ENCODE measurements at regions not wholly inside any gene's neighbourhood (a gene's known extent, or its start where the extent isn't known, plus 50 kb on each side); places are given as distances from the start of the nearest gene placed in this dataset.

DNA sequence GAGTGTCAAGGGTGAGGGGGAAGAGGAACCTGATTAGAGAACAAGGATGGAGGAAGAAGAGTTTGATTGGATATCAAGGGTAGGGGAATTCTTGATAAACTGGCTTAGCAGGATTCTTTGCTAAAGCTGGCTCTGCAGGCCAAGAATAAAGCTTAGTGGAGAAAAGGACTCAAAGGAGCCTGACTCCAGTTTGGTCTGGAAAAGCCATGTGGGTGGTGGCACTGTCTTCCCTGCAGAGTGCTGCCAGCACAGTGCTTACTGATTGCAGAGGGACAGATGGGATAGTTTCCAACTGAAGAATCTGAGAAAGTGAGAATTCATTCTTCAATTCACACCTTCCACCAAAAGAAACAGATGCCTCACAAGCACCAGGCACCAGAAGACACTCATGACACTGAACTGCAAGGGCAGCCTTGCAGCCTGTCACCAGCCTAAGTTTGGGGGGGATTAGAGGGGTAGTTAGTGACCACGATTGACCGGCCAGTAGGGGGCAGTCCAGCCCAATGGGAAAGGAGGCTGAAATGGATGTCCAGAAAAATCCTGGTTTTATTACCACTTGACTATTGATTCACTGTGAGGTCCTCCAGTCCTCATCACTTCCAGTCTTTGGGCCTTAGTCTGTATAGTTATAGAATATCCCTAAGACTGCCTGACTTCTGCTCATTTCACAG, 334.5 kb downstream of the SMAD2 start:
- no peak for DNase-seq (ENCODE audit: low read depth in 2 of 2)

DNA sequence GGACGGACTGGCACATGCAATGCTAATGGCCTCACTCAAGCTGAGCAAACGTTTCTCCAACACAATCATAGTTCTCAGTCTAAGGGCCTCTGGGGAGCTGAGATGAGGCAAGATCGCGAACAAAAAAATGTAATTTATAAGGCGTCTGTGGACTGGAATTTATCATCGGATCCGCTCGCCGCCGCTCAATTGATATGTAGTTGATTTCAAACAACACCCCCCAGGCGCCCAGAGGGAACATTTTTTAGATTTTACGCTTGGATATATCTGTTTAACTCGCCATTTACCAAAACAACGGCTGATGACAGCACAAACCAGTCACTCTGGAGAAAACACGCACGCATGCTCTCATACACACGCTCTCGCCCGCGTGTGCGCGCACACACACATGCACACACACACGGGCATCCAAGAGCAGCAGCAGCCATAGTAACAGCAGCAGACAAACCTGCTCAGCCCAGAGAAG, 335.8 kb downstream of the SMAD2 start:
- DNase-seq (ENCODE audit: low read depth in 2 of 2), result no peak

DNA sequence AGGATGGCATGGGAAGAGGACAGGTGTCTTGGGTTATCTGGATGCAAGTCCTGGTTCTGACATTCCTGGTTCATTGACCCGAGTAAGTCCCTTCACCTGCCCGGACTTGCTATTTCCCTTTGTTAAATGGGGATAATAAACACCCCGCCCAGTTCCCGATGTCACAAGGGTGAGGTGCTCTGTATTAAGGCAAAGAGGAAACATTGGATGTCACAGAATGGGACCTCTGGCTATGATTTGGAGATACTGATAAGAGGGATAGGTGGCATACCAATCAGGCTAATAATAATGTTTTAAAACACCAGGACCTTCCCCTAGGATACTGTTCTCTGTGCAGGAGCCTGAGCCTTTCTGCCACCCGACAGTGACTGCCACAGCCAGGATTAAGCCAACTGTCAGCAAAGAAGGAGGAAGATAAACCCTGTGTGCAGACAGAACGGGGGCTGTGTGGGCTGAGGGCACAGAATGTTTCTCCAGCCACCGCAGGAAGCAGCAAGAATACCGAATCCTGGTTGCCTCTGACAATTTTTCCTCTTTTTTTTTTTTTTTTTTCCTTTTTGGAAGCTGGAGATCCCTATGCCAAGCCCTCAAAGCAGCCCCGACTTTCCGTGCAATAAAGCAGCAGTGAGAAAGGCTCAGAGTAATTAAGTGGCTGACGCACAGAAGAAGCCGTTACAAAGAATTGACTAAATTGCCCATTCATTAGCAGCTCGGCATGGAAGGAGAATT, 336.6 kb downstream of the SMAD2 start:
- no peak for DNase-seq (ENCODE audit: low read depth in 2 of 2)

DNA sequence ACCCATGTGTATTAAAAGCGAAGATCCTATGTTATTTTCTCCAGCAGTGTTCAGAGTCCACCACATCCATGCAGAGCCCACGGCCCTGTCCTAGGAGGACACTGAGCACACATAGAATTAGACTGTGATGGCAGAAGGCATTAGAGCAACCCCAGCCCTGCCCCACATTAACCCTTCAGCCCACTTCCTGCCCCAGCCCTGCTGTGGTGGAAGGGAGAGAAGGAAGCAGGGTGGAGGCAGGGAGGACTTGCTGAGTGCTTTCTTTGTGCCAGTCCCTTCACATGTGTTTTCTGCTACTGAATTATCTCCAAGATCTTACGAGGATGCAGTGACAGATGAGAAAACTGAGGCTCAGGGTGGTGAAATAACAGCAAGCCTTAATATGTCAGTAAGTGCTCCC, 339.0 kb downstream of the SMAD2 start:
- no peak for DNase-seq (ENCODE audit: low read depth in 2 of 2)

DNA sequence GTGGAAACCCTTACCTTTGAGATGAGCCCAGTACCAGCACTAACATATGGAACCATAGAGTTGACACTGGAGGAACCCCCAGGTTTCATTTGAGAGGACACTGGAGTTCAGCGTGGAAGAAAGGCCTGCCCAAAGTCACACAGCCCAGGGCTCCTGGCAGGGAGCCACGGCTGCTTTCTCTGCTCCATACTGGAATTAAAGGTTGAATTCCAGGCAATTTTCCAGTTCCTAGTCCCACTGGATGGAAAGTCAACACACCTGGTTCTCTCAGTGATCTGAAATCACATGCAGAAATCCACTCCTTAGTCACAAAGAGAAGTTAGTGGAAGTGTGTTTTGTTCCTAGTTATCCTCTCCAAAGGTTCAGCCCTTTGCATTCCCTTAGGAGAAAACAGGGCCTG, 336.1 kb upstream of the SKOR2 start:
- DNase-seq (ENCODE audit: low read depth in 2 of 2), result no peak

DNA sequence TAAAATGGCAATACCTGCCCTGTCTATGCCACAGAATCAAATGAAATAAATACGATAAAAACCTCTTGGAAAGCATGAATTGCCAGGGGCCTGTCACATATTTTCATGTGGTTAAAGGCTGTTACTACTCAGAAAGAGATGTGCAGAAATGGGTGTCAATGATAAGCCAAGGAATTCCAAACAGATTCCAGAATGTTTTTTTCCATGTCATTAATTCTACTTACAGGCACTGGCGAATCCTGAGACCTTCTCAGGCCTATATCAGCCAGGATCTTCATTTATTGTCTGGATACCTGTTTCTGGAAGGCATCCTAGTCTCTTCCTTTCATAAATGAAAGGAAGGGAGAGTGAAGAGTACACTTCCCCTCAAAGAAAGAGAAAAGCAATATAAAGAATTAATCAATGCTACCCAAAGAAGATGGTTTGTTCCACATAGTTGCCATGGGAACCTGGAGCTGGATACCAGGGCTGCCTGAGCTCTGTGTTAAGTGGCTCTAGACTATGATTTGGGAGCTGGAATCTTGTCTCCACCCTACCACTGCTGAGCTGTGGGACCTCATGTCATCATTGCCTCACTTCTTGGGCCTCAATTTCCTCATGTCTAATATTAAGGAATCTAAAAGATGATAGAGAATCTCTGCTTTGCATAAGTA, 335.1 kb upstream of the SKOR2 start:
- DNase-seq (ENCODE audit: low read depth in 2 of 2), result no peak

DNA sequence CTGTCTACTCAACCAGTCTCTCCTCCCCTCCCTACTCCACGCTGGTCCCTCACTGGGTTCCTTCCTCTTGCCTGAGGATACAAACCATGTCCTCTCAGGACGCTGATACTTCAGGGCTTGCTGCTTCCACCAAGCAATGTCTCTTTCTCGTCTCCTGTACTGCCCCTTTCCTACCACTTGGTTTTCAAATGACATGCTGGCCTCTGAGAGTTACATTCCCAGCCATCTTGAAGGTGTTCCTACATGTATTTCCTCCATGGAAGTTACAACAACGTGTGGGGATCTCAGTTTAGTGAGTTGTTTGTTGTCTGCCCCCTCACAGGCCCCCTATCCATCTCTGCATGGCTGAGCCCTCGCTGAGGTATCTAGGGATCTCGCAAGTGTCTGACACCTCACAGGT, 334.5 kb upstream of the SKOR2 start:
- no peak for DNase-seq (ENCODE audit: low read depth in 2 of 2)

DNA sequence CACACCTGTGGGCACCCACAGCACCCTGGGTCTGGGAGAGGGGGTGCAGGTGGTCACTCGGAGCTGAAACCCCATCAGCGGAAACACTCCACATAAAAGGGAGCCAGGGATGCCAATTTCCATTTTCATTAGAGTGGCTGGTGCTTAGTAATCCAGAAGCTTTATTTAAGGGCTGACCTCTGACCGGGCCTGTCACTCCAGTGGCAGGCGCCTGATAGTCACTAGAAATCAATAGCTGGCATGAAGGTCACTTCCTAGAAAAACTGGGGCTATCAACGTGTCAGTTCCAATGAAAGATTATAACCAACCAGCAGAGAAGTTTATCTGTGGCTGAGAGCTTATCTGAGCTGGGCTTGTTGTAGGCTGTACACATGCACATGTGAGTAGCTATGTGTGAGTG, 333.7 kb upstream of the SKOR2 start:
- DNase-seq (ENCODE audit: low read depth in 2 of 2), result no peak

DNA sequence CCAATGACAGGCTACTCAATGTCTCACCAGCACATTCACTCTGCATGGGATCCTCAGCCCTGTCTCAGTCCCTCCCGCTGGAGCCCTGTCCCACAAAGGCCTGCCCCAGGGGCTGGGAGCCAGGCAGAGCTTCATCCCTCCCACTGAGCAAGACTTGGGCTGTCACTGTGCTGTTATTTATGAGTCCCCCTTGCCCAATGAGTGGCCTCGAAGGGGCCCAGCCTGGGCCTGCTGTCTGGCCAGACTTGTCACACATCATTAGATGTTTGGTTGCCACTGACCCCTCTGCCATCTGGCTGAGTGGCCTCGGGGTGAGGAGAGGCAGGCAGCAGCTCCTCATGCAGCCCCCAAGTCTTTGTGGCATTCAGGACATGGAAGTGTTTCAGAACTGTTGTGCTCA, 330.6 kb upstream of the SKOR2 start:
- no peak for DNase-seq (ENCODE audit: low read depth in 2 of 2)

DNA sequence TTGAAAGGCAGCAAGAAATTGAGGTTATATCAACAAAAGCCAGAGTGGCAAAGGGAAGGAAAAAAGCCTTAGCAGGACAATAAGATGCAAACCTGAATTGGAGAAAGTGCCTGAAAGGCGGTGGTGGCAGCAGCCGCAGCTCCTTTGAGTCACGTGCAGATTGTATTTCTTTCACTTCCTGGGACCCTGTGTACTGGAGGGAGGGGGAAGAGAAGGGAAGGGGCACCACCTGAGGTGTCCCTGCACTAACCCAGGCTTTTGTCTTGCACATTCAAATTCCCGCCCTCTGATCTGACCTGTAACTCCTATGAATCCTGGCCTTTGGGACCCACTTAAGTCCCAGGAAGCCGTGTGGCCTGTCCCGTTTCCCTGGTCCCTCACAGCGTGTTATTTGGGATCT, 326.1 kb upstream of the SKOR2 start:
- no peak for DNase-seq (ENCODE audit: low read depth in 2 of 2)

DNA sequence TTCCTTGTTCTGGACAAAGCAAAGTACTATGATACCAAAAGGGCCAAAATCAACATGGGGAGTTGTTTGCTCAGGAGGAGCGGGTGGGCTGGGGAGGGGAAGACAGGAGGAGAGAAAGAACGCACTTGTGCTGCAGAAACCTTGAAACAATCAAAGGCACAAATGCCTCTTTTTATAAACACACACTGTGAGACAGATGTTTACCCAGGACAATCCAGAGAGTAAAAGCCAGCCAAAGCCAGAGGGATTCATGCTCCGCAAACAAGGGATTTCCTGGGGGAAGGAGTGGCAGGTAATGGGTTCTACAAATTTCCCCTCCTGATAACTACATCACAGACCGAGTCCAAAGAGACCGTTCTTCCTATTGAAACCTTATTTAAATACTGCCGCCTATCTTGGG, 323.5 kb upstream of the SKOR2 start:
- DNase-seq (ENCODE audit: low read depth in 2 of 2), result no peak

DNA sequence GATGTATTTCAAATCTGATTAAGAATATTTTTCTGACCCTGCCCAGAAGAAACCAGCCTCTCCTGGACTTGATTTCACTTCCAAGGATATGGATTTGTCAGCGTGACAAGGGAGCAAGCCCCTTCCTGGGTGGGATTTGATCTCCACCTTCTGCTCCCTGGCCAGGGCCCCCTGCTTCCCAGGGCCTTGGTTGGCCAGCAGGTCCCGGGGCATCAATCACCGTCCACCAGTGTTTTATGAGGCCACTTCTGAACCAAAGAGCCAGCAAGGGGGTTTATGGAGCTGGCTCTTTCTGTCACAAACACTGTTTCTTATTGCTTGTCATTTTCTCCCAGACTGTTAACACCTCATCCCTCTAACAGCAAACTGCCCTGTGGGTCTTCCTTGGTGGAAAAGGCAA, 320.5 kb upstream of the SKOR2 start:
- no peak for DNase-seq (ENCODE audit: low read depth in 2 of 2)

DNA sequence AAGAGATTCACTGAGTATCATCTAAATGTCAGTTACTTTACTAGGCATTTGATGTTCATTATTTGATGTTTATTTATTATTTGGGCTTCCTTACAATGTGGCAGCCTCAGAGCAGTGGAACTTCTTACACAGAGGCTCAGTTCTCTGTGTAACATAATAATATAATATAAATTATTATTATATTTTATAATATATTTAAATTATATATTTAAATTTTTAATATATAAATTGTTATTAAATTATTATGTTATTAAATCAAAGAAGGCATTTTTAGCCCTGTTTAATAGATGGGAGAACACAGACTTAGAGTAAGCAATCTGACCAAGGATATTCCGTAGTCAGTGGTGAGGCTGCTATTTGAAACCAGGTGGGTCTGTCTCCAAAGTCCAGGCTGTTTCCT, 315.3 kb upstream of the SKOR2 start:
- no peak for DNase-seq (ENCODE audit: low read depth in 2 of 2)

DNA sequence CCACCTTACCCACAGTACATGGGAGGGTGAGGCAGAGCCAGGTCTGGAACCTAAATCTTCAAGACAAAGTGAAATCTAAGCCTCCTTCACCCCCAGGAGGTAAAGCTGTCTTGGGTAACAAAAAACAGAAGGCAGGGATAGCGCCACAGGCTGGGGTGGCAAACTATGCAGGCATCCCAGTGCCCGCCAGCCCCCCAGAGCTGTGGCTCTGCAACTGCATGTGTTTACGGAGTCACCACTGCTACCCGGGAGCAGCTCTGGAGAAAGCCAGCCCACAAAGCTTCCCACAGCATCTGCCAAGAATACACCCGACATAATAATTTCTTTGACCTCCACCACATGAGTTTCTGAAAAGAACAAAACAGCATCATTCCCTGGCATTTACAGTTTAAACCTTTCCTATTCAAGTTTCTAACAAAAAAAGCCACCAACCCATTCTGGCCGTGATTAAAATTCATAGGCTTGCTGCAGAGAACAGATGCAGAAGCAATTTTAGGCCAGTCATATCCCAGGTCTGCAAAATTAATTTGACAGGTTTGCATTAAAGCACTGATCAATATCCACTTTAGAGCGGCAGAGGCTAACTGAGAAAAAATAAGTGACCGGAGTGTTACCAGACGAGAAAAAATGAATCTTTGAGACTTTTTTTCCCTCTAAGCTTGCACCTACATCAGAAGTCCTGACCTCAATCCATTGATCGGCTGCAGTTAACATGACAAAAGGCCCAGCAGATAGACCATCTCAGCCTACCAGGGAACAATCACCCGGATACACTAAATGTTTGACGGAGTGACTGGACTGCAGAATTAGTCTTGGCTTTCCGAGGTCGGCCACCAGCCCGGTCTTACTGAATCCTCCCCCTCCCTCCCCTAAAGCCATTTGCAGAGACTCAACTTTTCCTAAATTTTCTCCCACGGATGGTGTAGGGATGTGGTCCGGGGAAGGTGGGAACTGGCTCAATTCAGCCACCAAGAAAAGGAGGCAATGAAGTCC, 309.6 kb upstream of the SKOR2 start:
- no peak for DNase-seq (ENCODE audit: low read depth in 2 of 2)

DNA sequence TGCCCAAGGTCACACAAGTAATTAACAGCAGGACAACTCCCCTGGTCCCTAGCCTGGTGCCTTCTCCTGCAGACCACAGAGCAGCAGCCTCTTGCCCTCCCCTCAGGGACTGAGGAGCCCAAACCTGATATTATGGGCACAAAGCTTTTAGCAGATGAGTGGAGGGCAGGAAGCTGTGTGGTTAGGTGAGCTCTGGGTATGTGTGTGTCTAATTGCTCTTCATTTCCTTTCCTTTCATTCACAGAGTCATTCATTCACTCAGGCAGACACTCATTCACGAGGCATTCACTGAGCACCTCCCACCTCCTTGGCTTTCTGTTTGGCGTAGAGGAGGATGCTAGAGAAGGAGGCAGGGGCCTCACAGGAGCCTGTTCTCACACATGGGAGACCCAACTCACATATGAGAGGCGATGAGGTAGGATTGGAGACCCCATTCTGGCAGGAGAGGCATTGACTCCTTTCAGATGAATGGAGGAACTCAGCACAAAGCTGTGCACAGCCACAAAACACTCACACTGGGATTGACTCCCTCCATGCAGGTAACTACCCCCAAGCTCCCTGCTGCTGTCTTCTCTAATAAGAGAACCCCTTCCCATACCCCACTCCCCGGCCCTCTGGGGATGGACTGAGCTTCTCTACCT, 306.8 kb upstream of the SKOR2 start:
- no peak for DNase-seq (ENCODE audit: low read depth in 2 of 2)

DNA sequence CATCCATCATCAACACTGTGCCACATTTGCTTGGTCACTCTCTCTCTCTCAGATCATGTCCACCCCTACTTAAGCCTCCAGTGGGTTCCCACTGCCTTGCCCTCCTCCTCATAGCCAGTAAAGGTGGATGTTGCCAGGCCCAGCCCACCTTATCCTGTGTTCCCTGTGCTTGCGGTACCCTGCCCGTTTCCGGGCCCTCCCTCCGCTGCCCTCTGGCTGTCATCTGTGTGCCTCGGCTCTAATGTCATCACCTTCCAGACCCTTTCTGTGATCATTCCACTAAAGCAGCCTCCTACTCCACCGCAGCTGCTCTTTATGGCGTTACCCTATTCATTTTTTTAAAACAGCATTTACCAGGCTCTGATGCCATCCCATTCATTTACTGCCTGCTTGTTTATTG, 305.7 kb upstream of the SKOR2 start:
- DNase-seq (ENCODE audit: low read depth in 2 of 2), result no peak

DNA sequence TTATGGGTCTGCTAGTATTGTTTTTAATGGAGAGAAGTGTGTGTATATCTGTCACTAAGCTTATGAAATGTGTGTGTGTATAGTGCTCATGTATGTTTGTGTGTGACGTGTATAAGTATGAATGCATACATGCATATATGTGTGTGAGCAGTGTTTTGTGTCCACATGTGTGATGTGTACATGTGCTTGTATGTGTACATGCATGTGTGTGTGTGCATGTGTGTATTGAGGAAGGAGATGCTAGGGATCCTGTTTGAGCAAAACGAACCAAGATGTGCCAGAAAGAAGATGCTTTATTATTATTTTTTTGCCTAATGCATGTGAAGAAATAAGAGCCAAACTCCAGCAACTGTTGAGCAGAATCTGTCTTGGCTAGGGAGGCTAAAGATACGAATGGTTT, 301.3 kb upstream of the SKOR2 start:
- DNase-seq (ENCODE audit: low read depth in 2 of 2), result no peak

DNA sequence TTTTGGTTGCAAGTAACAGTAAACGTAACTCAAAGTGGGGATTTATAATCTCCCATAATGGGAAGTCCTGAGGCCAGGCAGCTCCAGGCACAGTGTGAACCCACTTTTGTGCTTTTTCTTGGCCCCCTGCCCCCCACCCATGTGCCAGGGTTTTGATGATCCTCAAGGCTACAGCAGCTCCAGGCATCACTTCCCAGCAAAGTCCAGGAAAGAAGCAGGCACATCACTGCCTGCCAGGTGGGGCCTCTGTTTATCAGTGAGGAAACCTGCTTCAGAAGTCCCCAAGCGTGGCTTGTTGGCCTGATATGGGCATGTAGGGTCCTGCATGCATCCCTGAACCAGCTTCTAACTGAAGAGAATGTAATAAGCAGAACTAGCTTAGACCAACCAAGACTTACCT, 299.2 kb upstream of the SKOR2 start:
- no peak for DNase-seq (ENCODE audit: low read depth in 2 of 2)

DNA sequence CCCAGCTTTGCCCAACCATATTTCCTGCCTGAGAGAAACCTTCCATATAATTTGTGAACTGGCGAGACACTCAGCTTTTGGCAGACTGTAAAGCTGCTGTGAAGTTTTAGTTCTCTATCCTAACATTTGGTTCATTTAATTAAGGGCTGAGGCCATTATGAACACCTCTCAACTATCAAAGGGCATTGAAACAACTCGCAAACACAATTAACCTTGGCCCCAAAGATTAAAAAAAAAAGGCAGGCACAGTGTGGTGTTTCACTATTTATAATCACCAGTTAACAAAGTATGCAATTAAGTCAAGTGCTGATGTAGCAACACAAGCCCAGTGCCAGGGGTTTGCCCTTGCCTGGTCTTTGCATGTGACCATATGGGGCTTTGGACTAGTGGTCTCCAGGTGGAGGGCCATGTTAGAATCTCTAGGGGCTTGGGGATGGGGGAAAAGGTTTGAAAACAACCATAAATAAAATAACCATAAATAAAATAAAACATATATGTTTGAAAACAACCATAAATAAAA, 297.6 kb upstream of the SKOR2 start:
- DNase-seq (ENCODE audit: low read depth in 2 of 2), result no peak

DNA sequence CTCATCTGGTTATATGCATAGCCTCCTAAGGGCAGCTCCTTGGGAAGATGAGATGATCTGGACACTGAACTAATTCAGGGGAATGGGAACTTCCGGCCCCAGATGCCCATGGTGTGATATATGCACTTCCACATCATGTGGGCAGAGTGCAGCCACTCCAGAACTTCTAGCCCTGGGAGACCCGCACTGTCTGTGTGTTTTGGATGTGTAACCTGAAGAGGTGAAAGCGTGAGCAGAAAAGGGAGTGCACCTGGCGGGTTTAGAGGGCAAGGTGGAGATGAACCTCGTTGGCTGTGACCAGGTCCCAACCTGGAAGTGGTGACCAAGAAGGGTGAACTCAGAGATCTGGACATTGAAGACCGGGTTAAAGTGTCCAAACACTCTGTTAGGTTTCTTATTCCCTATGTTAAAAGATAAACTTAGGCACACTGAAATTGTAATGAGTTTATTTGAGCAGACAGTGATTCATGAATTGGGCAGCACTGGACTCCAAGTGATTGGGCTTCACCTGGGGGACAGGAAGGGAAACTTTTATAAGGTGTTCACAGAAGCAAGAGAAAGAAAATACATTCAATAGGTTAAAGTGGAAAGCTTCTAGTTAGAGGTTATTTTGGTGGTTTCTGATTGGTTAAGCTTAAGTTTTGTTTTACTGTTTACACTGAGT, 296.2 kb upstream of the SKOR2 start:
- no peak for DNase-seq (ENCODE audit: low read depth in 2 of 2)

DNA sequence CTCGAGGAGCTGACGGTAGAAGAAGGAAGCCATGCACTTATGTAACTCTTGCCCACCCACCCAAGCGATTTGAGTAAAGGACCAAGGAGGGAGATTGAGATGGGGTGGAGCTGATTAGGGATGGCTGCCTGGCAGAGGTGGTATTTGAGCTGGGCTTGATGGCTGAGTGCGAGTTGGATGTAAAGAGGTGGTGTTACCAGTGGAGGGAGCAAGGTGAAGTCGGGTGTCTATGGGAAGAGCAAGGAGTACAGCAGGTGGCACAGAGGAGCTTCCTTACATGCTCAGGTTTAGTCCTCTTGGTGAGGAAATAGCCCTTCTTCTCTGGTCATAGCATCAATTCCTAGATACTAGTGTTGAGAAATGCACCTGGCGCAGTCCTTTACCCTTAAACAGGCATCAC, 294.2 kb upstream of the SKOR2 start:
- DNase-seq (ENCODE audit: low read depth in 2 of 2), result no peak
